Right cardiac atrium (tissue), 5 donors: ENCODE measurements at regions not wholly inside any gene's neighbourhood (a gene's known extent, or its start where the extent isn't known, plus 50 kb on each side); places are given as distances from the start of the nearest gene placed in this dataset.

Experiments
- ATAC-seq, 2 donors: fragments of 200-7000 bp; cut with Tn5 transposase; one replicate each; pipeline versions ENCODE4 v1.8.0 to v1.9.1; 2020; ENCODE audit warnings: moderate library complexity in 2 of 2, mild to moderate bottlenecking in 1 of 2
- DNase-seq, 3 donors: peaks; one replicate each; pipeline ENCODE4 v3.0.0-alpha.2; 2020
- H3K27ac ChIP-seq: one replicate; pipeline ENCODE4 v1.5.1; 2013; ENCODE audit warnings: mild to moderate bottlenecking, low read length, control low read depth, moderate library complexity
- H3K27me3 ChIP-seq: one replicate; pipeline ENCODE4 v1.6.1; 2013; ENCODE audit not compliant: control insufficient read depth, insufficient read depth
- H3K4me1 ChIP-seq: one replicate; pipeline ENCODE4 v1.6.1; 2013; ENCODE audit warnings: low read length; ENCODE audit not compliant: control insufficient read depth, insufficient read depth
- H3K4me3 ChIP-seq: one replicate; pipeline ENCODE4 v1.5.1; 2013; ENCODE audit warnings: low read length, control low read depth
- H3K9me3 ChIP-seq: one replicate; pipeline ENCODE4 v1.6.1; 2013; ENCODE audit warnings: low read length; ENCODE audit not compliant: control insufficient read depth
- WGBS: extraction: QIAGEN DNeasy Blood & Tissue Kit; methylation state at CpG from one replicate; pipeline ENCODE4 v1.1.7; 2013; 5-methylcytosine and 5-hydroxymethylcytosine counted together
- intact Hi-C, 4 donors: fragments of 100-400 bp; cut with DNase I; formaldehyde crosslinking; loops; one replicate each; pipeline versions ENCODE4 v1.11.0 to v1.14.0; 2022 to 2023
- donor health status: healthy with polysubstance abuse.
- donor health status: DM: no; HTN: yes; CAD: no.
- donor health status: DM: no; HTN: no; CAD: no.
- donor health status: DM: no; HTN: yes; CAD: no; lungs with severe emphysema.
- donor health status: DM: yes; HTN: yes; CAD: no.

GRCh38 chr6:82072121-82072521 is 175.4 kb downstream of the IBTK start:
- 41% methylated on average over 1 of the region's 1 CpG for whole genome bisulfite sequencing
- Histone ChIP-seq H3K9me3 (no peaks in the 10 kb centered on the region), H3K27me3 (no peaks in the 10 kb centered on the region), H3K27ac (no peak overlapping the region), H3K4me1 (no peaks in the 10 kb centered on the region), H3K4me3 (no peak overlapping the region)
- intact Hi-C loops, result no loop called here
- DNase-seq (no peak), ATAC-seq (no peak)

DNA sequence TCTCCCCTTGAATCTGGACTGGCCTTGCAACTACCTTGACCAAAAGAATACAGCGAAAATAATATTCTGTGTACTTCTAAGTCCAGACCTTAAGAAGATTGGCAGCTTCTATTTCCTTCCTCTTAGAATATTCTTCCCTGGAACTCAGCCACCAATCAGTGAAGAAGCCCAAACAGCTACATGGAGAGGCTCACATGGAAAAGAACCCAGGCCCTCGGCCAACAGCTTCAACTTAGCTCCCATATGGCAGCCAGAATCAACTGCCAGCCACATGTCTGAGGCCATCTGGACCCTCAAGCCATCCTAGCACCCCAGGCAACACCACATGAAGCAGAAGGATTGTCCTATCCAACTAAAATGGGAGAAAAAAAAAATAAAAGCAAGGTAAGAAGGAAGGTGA is 178.8 kb downstream of the IBTK start:
- Histone ChIP-seq H3K27ac (no peak overlapping the region), H3K27me3 (no peaks in the 10 kb centered on the region), H3K9me3 (no peaks in the 10 kb centered on the region), H3K4me1 (no peaks in the 10 kb centered on the region), H3K4me3 (no peak overlapping the region)
- intact Hi-C loops, result no loop called here
- 36% methylated on average over 2 of the region's 2 CpGs for WGBS
- DNase-seq (no peak), ATAC-seq (no peak)

DNA sequence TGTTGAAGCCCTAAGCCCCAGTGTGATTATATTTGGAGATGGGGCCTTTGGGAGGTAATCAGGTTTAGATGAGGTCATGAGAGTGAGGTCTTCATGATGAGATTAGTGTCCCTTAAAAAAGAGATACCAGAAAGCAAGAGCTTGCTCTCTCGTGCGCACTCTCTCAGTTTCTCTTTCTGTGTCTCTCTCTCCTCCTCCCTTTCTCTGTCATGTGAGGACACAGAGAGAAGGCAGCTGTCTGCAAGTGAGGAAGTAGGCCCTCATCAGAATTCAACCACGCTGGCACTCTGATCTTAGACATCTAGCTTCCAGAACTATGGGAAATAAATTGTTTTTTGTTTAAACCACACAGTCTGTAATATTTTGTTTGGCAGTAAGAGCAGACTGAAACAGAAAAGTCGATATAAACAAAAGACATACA is 180.5 kb downstream of the IBTK start:
- ATAC-seq, result peak in 1 of 2 donors; percentile 71
- WGBS, result 37% methylated on average over 4 of the region's 4 CpGs

GRCh38 chr6:82066196-82066595 is 181.3 kb downstream of the IBTK start:
- H3K4me3 ChIP-seq, result no peak overlapping the region
- no peaks in the 10 kb centered on the region for H3K4me1 ChIP-seq
- no peak for DNase-seq
- no peak overlapping the region for H3K27ac ChIP-seq
- H3K27me3 ChIP-seq, result no peaks in the 10 kb centered on the region
- no peaks in the 10 kb centered on the region for H3K9me3 ChIP-seq
- ATAC-seq, result no peak
- intact Hi-C loops, result no loop called here

More for the DNA sequence above, 180.5 kb downstream of the IBTK start:
- Histone ChIP-seq H3K4me1 (no peaks in the 10 kb centered on the region), H3K9me3 (no peaks in the 10 kb centered on the region), H3K27ac (no peak overlapping the region), H3K4me3 (no peak overlapping the region), H3K27me3 (no peaks in the 10 kb centered on the region)
- intact Hi-C loops, result no loop called here
- no peak for DNase-seq

- no peaks in the 10 kb centered on the region for H3K9me3 ChIP-seq
- H3K27me3 ChIP-seq, result no peaks in the 10 kb centered on the region
- WGBS, result 93% methylated on average over 3 of the region's 3 CpGs
- intact Hi-C loops, result no loop called here
- DNase-seq (no peak), ATAC-seq (no peak)
- H3K4me3 ChIP-seq, result no peak overlapping the region
- no peaks in the 10 kb centered on the region for H3K4me1 ChIP-seq
- no peak overlapping the region for H3K27ac ChIP-seq
Measured at GRCh38 chr6:82063574-82063973, 184.0 kb downstream of the IBTK start.

DNA sequence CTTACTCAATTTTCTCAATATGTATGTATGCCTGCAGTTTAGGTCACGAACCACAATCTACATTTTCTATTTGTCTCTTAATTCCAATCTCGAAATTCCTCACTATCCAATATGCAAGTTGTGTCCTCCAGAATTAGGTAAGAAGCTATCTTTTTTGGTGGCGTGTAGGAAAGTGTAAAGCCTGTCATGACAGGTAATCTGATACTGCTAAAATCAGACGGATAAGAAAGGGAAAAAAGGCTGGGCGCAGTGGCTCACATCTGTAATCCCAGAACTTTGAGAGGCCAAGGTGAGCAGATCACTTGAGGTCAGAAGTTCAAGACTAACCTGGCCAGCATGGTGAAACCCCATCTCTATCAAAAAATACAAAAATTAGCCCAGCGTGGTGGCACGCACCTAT is 185.3 kb downstream of the IBTK start:
- no peak overlapping the region for H3K27ac ChIP-seq
- ATAC-seq (no peak), DNase-seq (no peak)
- WGBS, result 78% methylated on average over 7 of the region's 7 CpGs
- no peaks in the 10 kb centered on the region for H3K9me3 ChIP-seq
- intact Hi-C loops, result no loop called here
- H3K4me3 ChIP-seq, result no peak overlapping the region
- no peaks in the 10 kb centered on the region for H3K4me1 ChIP-seq
- no peaks in the 10 kb centered on the region for H3K27me3 ChIP-seq

DNA sequence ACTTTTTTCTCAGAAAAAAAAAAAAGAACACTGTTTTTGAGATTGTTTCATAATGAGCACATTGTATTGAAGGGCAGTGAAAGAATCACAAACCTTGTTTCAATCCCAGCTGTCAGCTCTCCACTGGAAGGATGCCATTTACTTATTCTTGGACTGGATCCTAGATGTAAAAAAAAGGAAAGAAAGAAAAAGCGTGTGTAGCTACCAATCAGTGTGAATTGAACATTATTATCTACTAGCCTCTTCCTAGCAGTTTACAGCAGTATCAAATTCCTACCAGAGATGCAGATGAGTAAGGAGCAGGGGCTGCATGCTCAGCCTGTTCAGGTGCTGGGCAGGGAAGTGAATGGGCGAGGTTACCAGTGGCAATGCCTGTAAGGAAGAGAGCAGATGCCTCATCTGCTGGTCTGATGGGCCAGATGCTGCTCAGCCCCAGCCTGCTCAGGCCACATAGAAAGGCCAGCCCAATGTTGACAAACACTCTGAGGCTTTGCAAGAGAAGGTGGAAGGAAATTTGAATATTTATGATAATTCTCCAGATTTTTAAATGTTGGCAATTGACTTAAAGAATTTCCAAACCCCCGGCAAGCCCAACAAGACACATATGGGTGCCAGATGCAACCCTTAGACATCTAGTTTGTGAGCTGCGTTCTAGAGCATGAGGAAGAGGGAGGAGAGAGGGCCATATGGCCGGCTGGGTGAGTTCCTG is 189.5 kb downstream of the IBTK start:
- intact Hi-C loops, result no loop called here
- H3K4me1 ChIP-seq, result no peaks in the 10 kb centered on the region
- no peaks in the 10 kb centered on the region for H3K27me3 ChIP-seq
- 48% methylated on average over 5 of the region's 5 CpGs for WGBS
- DNase-seq, result no peak
- H3K27ac ChIP-seq, result no peak overlapping the region
- peak; percentile 41 to 71 for ATAC-seq
- H3K4me3 ChIP-seq, result no peak overlapping the region
- H3K9me3 ChIP-seq, result no peaks in the 10 kb centered on the region

GRCh38 chr6:82056567-82056966 is 191.0 kb downstream of the IBTK start:
- intact Hi-C loops, result no loop called here
- Histone ChIP-seq H3K4me3 (no peak overlapping the region), H3K27ac (no peak overlapping the region), H3K27me3 (no peaks in the 10 kb centered on the region), H3K9me3 (no peaks in the 10 kb centered on the region), H3K4me1 (no peaks in the 10 kb centered on the region)
- DNase-seq (no peak), ATAC-seq (no peak)
- 60% methylated on average over 1 of the region's 1 CpG for WGBS

DNA sequence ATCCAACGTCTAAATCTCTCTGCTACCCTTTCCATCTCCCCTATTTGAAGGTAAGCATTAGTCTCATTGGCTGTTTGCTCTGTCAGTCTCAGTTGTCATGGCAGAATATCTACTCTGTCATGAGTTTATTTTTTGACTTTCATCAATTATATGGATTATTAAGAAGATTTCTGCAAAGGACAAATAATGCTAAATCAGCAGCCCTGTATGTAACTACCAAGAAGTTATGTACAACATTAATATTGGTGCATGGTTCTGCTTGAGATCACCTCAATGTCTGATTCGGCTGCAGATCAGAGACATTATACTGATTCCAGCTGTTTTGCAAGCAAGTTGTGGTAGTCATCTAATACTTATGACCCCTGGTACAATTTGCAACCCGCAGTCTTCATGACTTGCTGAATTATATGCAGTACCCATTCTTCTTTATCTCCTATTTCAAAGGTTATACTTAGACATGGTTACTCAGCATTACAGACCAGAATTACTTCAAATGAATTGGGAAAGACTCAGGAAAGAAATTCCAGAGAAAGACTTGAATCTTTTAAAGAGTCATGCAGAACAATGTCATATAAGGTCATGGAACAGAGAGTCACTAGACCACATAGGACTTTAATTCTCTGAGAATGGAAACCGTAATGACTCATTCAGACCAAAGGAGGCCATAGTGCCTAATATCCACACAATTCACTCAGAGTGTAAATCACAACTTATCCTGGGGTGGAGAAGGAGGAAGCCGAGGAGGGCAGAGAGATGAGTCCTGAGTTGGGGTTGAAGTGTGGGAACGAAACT is 201.4 kb downstream of the IBTK start:
- 90% methylated on average over 6 of the region's 6 CpGs for WGBS
- Histone ChIP-seq H3K27ac (no peak overlapping the region), H3K4me3 (no peak overlapping the region), H3K27me3 (no peaks in the 10 kb centered on the region), H3K9me3 (no peaks in the 10 kb centered on the region), H3K4me1 (no peaks in the 10 kb centered on the region)
- intact Hi-C loops, result no loop called here
- ATAC-seq (no peak), DNase-seq (no peak)

DNA sequence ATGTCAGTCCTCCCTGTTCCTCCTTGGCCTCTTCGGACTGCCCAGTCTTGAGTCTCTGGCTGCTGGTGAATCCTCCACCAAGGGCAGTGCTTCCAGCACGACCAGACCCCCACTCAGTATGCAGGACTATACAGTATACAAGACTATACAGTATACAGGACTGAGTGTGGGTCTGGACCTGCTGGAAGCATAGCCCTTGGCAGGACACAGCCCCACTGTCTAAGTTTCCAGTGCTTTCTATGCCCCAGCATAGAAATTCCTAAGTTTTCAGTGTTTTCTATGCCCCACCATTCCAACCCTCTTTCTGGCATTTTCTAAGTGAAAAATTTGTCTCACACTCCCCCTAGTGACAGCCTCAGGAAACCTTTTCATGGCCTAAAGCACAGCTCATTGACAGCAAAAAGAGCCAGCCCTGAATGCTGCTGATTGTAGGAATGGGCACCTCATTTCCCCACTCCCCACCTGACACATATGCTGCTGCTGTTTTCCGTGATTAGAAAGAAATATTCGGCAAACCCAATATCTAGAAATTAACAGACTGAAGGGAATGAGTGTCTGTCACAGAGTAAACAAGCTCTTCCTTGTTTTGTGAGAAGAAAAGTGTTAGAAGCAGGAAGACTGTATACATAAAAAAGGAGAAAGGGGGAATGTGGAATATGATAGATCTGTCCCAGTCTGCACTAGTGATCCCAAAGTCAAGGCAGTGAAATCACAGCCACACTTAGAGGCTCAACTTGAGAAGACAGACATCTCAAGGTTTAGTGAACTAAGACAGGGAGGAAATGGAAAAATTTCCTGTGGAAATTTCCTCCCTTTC is 206.9 kb downstream of the IBTK start:
- H3K9me3 ChIP-seq, result no peaks in the 10 kb centered on the region
- WGBS, result 37% methylated on average over 4 of the region's 4 CpGs
- H3K27ac ChIP-seq, result no peak overlapping the region
- peaks cover 1% of the 10 kb centered on the region for H3K4me1 ChIP-seq
- intact Hi-C loops, result no loop called here
- no peak for DNase-seq
- H3K27me3 ChIP-seq, result no peaks in the 10 kb centered on the region
- ATAC-seq, result peak; percentile 80 to 84
- H3K4me3 ChIP-seq, result no peak overlapping the region

DNA sequence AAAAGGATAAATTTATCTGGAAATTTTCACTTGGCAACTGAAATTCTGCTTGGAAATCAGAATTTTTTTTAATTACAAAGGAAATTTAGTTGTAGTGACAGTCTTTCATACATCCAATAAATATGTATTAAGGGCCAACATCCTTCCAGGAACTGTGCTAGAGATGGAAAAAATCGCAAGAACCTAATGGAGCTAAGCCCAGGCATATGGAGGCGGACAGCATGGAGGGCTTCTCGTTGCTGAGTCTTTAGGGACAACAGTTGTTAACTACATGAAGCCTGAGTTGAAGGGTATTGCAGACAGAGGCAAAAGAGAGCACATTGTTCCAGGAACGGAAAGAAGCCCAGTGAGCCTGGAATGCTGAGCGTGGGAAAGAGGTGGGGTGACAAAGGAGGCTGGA is 208.9 kb downstream of the IBTK start:
- Histone ChIP-seq H3K27me3 (no peaks in the 10 kb centered on the region), H3K4me1 (peaks cover 1% of the 10 kb centered on the region), H3K27ac (no peak overlapping the region), H3K9me3 (no peaks in the 10 kb centered on the region), H3K4me3 (no peak overlapping the region)
- DNase-seq (no peak), ATAC-seq (no peak)
- intact Hi-C loops, result loop anchor here in 1 of 4 donors (10.0 kb wide), 1 partner anchor 284 kb away; the partner anchor contains the start of gene TENT5A
- 67% methylated on average over 5 of the region's 5 CpGs for WGBS
